AG09309 (cell line): ENCODE measurements at regions not wholly inside any gene's neighbourhood (a gene's known extent, or its start where the extent isn't known, plus 50 kb on each side); places are given as distances from the start of the nearest gene placed in this dataset.
A peak's percentile ranks its signal among the peaks of the same experiment; 100 is the strongest.

Experiments
- DNase-seq: peaks from one replicate; pipeline ENCODE4 v3.0.0-alpha.2; 2010; ENCODE audit warnings: low read depth
- H3K4me3 ChIP-seq: 2 replicates; pipeline ENCODE4 v1.5.1; 2011; ENCODE audit warnings: mild to moderate bottlenecking, low read depth, low read length, moderate library complexity; ENCODE audit not compliant: control insufficient read depth
- CTCF ChIP-seq: IDR thresholded peaks from 2 replicates; pipeline ENCODE4 v1.5.1; 2011; ENCODE audit warnings: mild to moderate bottlenecking, low read depth, low read length, inconsistent platforms; ENCODE audit not compliant: insufficient read depth, control insufficient read depth; ENCODE audit errors: missing control alignments

- TF ChIP-seq CTCF = no peak
- DNase-seq = no peak
- H3K4me3 ChIP-seq = no peak overlapping the region
These were observed 73.5 kb upstream of the THY1 start for GRCh38 chr11:119496469-119496868.

GRCh38 chr11:119493712-119494111, 70.7 kb upstream of the THY1 start:
- no peak for DNase-seq
- no peak for TF ChIP-seq CTCF
- H3K4me3 ChIP-seq = no peak overlapping the region

GRCh38 chr11:119491753-119492510, 69.0 kb upstream of the THY1 start:
- H3K4me3 ChIP-seq = no peak overlapping the region
- no peak for DNase-seq
- TF ChIP-seq CTCF = peak; percentile 58

- no peak for DNase-seq
- TF ChIP-seq CTCF = no peak
- no peak overlapping the region for H3K4me3 ChIP-seq
These were observed 67.5 kb upstream of the THY1 start for GRCh38 chr11:119490253-119491006.

DNA sequence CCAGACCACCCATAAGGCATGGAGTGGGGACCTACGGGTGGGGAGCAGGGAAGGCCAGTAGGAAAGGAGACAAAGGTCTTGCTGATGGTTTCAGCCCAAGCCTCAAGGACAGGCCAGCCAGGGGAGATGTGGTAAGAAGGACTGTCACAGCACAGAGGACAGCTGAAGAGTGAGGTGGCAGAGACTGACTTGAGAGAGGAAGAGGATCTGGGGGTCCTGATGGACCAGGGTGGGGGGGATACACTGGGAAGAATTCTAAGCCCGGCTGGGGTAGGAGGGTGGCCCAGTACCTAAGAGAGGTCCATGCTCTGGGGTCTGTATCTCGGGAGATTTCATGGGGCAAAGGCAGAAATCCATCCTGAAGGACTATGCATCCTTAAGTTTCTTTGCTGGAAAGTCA, 66.1 kb upstream of the THY1 start:
- DNase-seq = no peak
- no peak for TF ChIP-seq CTCF
- no peak overlapping the region for H3K4me3 ChIP-seq

DNA sequence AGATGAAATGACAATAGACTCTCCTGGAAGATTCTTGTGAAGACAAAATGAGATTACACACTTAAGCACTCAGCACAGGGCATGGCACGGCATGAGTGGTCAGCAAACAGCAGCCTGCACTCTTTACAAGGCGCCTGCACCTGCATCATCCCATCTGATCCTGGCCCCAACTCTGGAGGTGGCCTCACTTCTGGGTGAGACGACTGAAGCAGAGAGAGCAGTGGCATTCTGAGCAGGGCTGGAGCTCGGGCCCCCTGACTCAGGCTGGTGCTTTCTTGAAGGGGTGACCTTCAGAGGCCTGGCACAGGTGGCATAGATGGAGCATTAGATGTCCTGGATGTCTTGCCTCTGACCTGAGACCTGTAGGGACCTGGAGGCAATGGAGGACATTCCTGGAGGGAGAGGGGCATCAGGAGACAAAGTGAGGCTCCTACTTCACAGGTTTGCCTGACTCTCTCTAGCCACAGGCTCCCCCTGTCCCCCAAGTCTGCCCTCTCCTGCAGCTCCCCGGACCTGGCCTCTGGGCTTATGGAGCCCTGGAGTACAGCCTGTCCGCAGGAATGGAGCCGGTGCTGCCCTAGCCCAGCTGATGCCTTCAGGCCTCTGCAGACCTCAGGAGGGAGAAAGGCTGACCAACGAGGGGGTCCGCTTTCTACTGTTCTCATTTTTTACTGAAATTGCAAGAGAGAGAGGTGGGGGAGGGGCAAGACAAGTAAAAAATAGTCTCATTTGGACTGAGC, 65.5 kb upstream of the THY1 start:
- no peak for DNase-seq
- TF ChIP-seq CTCF = no peak

More for the DNA sequence above, 65.5 kb upstream of the THY1 start:
- H3K4me3 ChIP-seq = no peak overlapping the region
